GM21528 (cell line): ENCODE measurements at regions not wholly inside any gene's neighbourhood (a gene's known extent, or its start where the extent isn't known, plus 50 kb on each side); places are given as distances from the start of the nearest gene placed in this dataset.

Source experiments
- ATAC-seq: cut with Tn5 transposase; IDR thresholded peaks from one replicate; pipeline ENCODE4 v1.9.1; 2021; ENCODE audit warnings: mild to moderate bottlenecking, moderate library complexity; ENCODE audit not compliant: unreplicated experiment, low FRiP score

DNA sequence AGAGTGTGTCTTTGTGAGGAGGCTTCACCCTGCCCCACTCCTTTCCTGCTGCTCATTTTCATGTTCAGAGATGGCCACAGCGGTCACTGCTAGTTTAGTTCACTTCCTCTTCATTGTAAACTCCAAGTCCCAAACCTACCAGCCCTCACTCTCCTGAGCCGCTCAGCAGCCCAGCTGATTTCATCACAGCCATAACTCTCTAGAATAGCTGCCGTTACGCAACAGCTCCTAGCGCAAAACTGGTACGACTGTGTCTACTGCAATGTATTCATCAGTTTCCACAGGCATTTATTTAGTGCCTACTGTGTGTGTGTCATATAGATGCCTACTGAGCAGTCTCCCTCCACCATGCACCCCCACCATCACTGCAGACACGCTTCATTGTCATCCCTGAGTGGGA, 233.5 kb upstream of the RPL38 start:
- ATAC-seq: no peak

GRCh38 chr17:73971127-73971526, 232.4 kb upstream of the RPL38 start:
- no peak for ATAC-seq

DNA sequence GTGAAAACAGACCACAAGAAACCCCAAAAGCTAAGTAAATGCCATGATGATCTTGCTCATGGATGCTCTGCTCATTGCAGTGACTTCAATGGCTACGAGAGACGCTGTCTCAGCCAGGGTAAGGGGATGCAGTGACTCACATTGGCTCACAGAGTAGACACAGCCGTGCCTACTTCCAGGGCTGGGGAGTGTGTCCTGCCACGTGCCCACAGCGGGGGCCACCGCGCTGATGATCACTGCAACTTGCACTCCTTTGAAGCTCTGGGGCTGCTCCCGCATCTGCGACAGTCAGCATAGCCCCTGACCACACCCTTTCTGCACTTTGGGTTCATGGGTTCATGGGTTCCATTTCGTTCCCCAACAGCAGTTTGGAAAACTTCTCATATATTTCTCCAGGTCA, 231.4 kb upstream of the RPL38 start:
- ATAC-seq: no peak

DNA sequence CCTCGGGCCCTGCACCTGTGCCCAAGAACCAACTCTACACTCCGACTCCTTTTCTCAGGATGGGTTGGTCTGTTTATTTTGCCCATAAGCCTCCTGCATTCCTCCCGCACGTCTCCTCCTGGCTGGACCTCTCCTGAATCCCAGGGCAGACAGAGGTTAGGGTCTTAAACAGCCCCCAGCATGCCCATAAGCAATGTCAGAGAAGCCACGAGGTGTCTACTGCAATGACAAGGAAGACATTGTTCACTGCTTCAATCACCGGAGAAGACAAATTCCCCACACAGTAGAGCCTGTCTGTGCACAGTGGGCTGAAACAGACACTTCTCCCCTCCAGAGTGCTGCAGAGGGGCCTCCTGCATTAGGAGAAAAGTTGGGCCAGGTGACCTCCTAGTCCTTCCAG, 230.6 kb upstream of the RPL38 start:
- ATAC-seq: no peak

GRCh38 chr17:73973586-73974409, 229.7 kb upstream of the RPL38 start:
- ATAC-seq: no peak

- no peak for ATAC-seq
Measured at GRCh38 chr17:73974536-73974935, 228.9 kb upstream of the RPL38 start.

DNA sequence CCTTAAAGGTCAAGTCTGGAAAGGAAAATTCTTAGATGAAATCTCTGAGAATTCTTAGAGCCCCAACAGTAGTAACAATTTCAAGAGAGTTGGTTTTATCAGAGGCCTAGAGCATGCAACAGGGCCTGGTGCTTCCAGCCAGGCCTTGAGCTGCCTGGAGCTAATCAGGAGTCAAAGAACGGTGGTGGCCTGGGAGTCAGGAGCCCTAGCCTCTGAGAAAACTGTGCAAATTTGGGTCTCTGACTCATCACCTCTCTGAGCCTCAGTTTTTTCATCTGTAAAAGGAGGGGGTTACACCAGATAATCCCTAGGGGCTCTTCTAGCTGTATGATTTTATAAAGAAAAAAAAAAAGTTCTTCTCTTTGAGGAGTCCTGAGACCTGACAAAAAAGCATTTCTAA, 227.3 kb upstream of the RPL38 start:
- ATAC-seq: no peak

GRCh38 chr17:73976676-73977521, 226.6 kb upstream of the RPL38 start:
- ATAC-seq: no peak

GRCh38 chr17:73980517-73980916, 223.0 kb upstream of the RPL38 start:
- ATAC-seq: no peak

GRCh38 chr17:73982871-73983270, 220.6 kb upstream of the RPL38 start:
- ATAC-seq: no peak

DNA sequence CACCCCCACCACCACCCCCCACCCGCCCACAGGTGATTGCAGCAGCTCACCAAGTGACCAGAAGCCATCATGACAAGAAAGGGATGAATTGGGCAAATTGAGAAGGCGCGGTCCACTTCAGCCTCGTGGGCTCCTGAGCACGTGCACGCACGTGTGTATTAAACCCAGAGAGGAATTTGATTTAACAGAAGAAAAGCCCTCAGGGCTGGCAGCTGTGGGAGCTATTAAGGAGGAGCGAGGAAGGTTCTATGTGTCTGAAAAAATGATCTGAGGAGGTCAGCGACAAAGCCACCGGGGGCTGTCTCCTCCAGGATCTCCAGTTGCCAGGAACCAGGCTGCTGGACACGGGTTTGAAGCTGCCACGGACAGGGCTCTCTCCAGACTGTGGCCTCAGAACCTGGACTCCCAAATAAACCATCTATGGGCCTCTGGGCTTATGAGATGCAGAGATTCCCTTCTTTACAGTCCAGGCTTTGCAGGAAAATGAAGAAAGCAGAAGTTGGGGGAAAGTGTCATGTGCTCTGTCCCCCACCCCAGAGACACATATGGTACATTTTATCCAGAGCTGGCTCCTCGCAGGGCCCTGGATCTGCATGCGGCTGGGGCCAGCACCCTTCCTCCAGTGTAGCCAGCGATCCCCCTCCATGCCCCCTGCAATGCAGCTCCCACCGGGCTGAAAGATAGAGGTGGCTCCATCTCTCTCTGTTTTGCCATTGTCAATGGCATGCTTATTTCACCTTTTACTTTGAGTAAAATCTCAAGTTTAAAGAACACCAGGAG, 219.7 kb upstream of the RPL38 start:
- no peak for ATAC-seq

DNA sequence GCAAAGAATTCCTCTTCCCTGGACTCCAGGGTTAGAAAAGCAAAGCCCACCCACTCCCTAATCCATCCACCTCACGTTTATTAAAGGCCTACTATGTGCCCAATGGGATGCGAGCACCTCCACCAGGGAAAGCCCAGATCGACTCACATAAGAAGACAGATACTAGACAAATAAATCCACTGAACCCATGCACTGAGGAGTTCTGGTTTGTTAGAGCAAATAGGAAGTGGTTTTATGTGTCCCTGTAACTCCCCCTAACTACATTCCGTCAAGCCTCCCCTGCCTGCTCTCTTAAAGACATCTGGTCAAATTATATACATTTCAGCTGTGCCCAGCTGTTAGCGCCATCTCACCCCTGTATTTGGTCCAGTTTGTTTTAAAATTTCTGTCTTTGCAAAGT, 218.5 kb upstream of the RPL38 start:
- no peak for ATAC-seq

- ATAC-seq: no peak
Measured at GRCh38 chr17:73985466-73986015, 217.9 kb upstream of the RPL38 start.

GRCh38 chr17:73986641-73987177, 216.8 kb upstream of the RPL38 start:
- no peak for ATAC-seq

- ATAC-seq: no peak
Measured at GRCh38 chr17:73987395-73987794, 216.1 kb upstream of the RPL38 start.

DNA sequence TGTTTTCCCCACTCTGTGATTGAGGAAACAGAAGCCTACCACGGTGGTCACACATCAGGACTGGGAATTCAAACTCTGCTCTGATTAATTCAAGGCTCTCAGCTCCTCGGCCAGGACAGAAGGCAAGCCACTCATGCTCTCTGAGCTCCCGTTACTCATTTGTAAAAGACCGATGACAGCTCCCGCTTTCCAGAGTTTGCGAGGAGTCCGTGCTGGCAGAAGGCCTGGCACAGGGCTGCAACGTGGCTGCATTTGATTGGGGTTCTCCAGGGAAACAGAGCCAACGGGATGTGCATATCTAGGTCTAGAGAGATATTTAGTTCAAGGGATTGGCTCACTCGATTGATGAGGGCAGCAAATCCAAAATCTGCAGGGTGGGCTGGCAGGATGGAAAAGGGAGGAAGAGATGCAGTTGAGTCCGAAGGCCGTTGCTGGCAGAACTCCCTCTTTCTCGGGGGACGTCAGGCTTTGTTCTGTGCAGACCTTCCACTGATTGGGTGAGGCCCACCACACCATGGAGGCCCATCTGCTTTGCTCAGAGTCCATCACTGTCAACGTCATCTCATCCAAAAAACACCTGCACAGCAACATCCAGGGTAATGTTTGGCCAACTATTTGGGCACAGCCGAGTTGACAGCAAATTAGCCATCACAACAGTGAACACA, 215.5 kb upstream of the RPL38 start:
- ATAC-seq: no peak

DNA sequence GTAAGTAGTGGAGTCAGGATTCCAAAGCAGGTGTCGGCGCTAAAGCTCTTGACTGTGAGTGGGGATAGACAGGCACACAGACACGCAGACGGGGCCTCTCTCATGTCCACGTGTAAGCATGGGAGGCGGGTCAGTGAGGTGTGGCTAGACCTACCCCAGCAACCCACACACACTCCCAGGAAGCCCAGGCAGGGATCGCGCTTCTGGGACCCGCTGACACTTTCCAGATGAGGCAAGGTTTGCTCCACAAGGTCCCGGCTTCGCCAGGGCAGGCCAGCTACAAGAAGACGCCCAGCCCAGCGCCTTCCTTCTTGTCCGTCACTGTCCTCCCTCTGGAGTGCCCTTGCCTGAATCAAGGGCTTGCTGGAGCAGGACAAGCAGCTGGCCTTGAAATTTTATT, 213.8 kb upstream of the RPL38 start:
- no peak for ATAC-seq

DNA sequence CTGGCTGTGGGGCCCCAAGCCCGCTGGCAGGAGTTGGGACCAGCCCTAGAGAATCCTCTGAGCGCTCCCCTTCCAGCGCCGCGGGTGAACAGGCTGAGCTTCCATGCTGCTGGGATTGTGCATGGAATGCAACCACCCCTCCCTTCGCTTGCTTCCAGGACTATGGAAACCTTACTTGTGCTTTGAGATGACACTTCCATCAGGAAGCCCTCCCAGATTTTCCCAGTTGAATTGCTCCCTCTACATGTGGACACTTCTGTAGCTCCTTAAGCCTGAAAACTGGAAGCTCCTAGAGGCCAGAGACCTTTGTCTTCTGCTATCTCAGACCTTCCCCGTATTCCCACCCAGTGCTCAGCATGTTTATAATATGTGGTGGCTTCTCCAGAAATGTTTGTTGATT, 213.2 kb upstream of the RPL38 start:
- ATAC-seq: no peak

GRCh38 chr17:73991260-73991659, 212.2 kb upstream of the RPL38 start:
- ATAC-seq: no peak

- no peak for ATAC-seq
Measured at GRCh38 chr17:73994946-73995345, 208.5 kb upstream of the RPL38 start.
